MM.1S (cell line): ENCODE measurements at regions not wholly inside any gene's neighbourhood (a gene's known extent, or its start where the extent isn't known, plus 50 kb on each side); places are given as distances from the start of the nearest gene placed in this dataset.

Experiments
- DNase-seq: peaks from one replicate; pipeline ENCODE4 v3.0.0-alpha.2; 2015
- H2AFZ ChIP-seq: fragments of 300-600 bp; sonication (generic); 2 replicates; pipeline ENCODE4 v1.6.0; 2016; ENCODE audit warnings: antibody characterized with exemption, low read length
- H3F3A ChIP-seq: fragments of 300-600 bp; sonication (generic); 2 replicates; pipeline ENCODE4 v1.6.1; 2016; ENCODE audit warnings: mild to moderate bottlenecking, antibody characterized with exemption, low read length, moderate library complexity, mixed read lengths; ENCODE audit not compliant: insufficient read depth
- H3K27ac ChIP-seq: fragments of 300-600 bp; sonication (generic); 2 replicates; pipeline ENCODE4 v1.5.1; 2016; ENCODE audit warnings: mild to moderate bottlenecking, low read length
- H3K27me3 ChIP-seq: fragments of 300-600 bp; sonication (generic); replicated peaks from 2 replicates; pipeline ENCODE4 v1.6.0; 2016; ENCODE audit warnings: low read length; ENCODE audit not compliant: insufficient read depth
- H3K36me3 ChIP-seq: fragments of 300-600 bp; sonication (generic); replicated peaks from 2 replicates; pipeline ENCODE4 v1.6.1; 2016; ENCODE audit warnings: mild to moderate bottlenecking, low read length, mixed read lengths; ENCODE audit not compliant: insufficient read depth
- H3K4me1 ChIP-seq: fragments of 300-600 bp; sonication (generic); 2 replicates; pipeline ENCODE4 v1.6.1; 2016; ENCODE audit warnings: low read length, mixed read lengths
- H3K4me2 ChIP-seq: fragments of 300-600 bp; sonication (generic); 2 replicates; pipeline ENCODE4 v1.6.0; 2016; ENCODE audit warnings: low read depth, low read length
- H3K4me3 ChIP-seq: fragments of 300-600 bp; sonication (generic); 2 replicates; pipeline ENCODE4 v1.5.1; 2016; ENCODE audit warnings: low read length, mixed read lengths
- H3K79me2 ChIP-seq: fragments of 300-600 bp; sonication (generic); 2 replicates; pipeline ENCODE4 v1.6.1; 2016; ENCODE audit warnings: mixed run types, low read length, mixed read lengths
- H3K9ac ChIP-seq: fragments of 300-600 bp; sonication (generic); 2 replicates; pipeline ENCODE4 v1.6.1; 2016; ENCODE audit warnings: low read length, mixed read lengths
- H3K9me2 ChIP-seq: fragments of 300-600 bp; sonication (generic); replicated peaks from 2 replicates; pipeline ENCODE4 v1.6.1; 2016; ENCODE audit warnings: mild to moderate bottlenecking, low read length, mixed read lengths; ENCODE audit not compliant: insufficient read depth
- H3K9me3 ChIP-seq: fragments of 300-600 bp; sonication (generic); replicated peaks from 2 replicates; pipeline ENCODE4 v1.6.1; 2016; ENCODE audit warnings: mild to moderate bottlenecking, low read length, mixed read lengths; ENCODE audit not compliant: insufficient read depth
- H4K20me1 ChIP-seq: fragments of 300-600 bp; sonication (generic); 2 replicates; pipeline ENCODE4 v1.6.1; 2016; ENCODE audit warnings: mild to moderate bottlenecking, low read length, moderate library complexity, mixed read lengths; ENCODE audit not compliant: insufficient read depth
- EZH2 ChIP-seq: fragments of 300-600 bp; sonication (generic); optimal IDR thresholded peaks from 2 replicates; pipeline ENCODE3; 2017; ENCODE audit warnings: low read depth, mild to moderate bottlenecking, antibody characterized with exemption, low read length, mixed read lengths
- EZH2phosphoT487 ChIP-seq: fragments of 300-600 bp; sonication (generic); IDR thresholded peaks from 2 replicates; pipeline ENCODE4 v1.6.1; 2018; ENCODE audit warnings: antibody characterized with exemption, low read length
- TF ChIP-seq, protein P1 (sequence below): fragments of 300-600 bp; sonication (generic); IDR thresholded peaks from 2 replicates; pipeline ENCODE4 v1.5.1; 2016; ENCODE audit warnings: antibody characterized with exemption, low read length, mixed read lengths

DNA sequence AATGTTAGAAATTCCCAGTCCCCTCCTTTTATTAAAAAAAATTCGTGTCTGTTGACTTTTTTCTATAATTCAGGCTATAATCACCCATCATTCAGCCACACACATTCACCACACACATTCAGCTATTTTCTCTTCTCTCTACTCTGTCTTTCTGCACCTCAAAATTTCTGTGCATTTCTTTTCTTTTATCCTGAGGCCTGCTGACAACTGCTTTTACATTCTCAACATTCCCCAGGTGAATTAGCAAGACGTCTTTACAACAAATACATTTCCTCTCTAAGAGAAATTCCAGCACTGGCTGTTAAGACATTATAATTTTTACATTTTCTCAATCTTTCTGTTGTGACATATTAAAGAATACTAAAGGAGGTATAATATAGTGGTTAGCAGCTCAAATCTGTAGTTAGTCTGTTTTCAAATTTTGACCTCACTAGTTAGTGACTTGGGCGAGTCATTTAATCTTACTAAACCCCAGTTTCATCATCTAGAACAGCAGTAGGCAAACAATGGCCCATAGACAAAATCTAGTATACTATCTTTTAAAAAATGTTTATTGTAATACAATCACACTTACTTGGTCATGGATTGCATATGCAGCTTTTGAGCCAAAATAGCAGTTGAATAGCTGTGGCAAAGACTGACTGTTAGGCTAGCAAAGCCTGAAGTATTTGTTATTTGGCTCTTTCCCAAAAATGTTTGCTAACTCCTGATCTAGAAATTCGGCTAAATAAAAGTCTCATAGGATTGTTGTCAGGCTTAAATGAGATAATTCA, 350.7 kb downstream of the NSUN3 start:
- Histone ChIP-seq H3F3A (no peaks in the 10 kb centered on the region), H3K36me3 (no peaks in the 10 kb centered on the region), H3K4me1 (no peaks in the 10 kb centered on the region), H3K4me3 (no peak overlapping the region), H2AFZ (no peak overlapping the region), H3K79me2 (no peaks in the 10 kb centered on the region), H3K27ac (no peak overlapping the region), H3K9me2 (no peaks in the 10 kb centered on the region), H3K9me3 (no peaks in the 10 kb centered on the region), H3K27me3 (no peaks in the 10 kb centered on the region), H3K9ac (no peak overlapping the region), H3K4me2 (no peak overlapping the region), H4K20me1 (no peaks in the 10 kb centered on the region)
- TF ChIP-seq, protein P1, sequence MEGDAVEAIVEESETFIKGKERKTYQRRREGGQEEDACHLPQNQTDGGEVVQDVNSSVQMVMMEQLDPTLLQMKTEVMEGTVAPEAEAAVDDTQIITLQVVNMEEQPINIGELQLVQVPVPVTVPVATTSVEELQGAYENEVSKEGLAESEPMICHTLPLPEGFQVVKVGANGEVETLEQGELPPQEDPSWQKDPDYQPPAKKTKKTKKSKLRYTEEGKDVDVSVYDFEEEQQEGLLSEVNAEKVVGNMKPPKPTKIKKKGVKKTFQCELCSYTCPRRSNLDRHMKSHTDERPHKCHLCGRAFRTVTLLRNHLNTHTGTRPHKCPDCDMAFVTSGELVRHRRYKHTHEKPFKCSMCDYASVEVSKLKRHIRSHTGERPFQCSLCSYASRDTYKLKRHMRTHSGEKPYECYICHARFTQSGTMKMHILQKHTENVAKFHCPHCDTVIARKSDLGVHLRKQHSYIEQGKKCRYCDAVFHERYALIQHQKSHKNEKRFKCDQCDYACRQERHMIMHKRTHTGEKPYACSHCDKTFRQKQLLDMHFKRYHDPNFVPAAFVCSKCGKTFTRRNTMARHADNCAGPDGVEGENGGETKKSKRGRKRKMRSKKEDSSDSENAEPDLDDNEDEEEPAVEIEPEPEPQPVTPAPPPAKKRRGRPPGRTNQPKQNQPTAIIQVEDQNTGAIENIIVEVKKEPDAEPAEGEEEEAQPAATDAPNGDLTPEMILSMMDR, result no peak
- TF ChIP-seq EZH2phosphoT487 (no peak), EZH2 (no peak)
- no peak for DNase-seq

DNA sequence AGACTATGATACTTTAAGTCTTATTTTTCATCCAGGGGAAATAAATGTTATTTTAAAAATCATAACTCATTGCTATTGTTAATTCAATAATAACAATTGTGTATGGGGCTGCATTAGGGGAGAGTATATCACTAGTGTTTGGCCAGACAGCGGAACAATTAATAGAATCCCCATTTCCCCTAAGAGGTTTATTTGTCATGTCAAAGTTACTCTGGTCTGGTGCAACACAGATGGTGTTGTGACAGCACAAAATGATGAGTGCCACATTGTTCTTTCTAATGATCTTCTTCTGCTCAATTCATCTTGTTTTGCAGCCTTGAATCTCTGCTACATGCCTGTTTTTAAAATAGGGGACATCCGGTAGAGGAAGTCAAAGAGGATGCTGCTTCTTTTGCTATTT, 351.6 kb downstream of the NSUN3 start:
- no peaks in the 10 kb centered on the region for H3F3A ChIP-seq
- H3K27ac ChIP-seq, result no peak overlapping the region
- H3K9me2 ChIP-seq, result no peaks in the 10 kb centered on the region
- H3K36me3 ChIP-seq, result no peaks in the 10 kb centered on the region
- no peak overlapping the region for H3K4me3 ChIP-seq
- H2AFZ ChIP-seq, result no peak overlapping the region
- no peaks in the 10 kb centered on the region for H3K79me2 ChIP-seq
- H3K9ac ChIP-seq, result no peak overlapping the region
- DNase-seq, result no peak
- no peaks in the 10 kb centered on the region for H3K4me1 ChIP-seq
- no peaks in the 10 kb centered on the region for H3K27me3 ChIP-seq
- no peak overlapping the region for H3K4me2 ChIP-seq
- TF ChIP-seq EZH2phosphoT487 (no peak), EZH2 (no peak)
- TF ChIP-seq, protein P1, result no peak
- H4K20me1 ChIP-seq, result no peaks in the 10 kb centered on the region
- H3K9me3 ChIP-seq, result no peaks in the 10 kb centered on the region

DNA sequence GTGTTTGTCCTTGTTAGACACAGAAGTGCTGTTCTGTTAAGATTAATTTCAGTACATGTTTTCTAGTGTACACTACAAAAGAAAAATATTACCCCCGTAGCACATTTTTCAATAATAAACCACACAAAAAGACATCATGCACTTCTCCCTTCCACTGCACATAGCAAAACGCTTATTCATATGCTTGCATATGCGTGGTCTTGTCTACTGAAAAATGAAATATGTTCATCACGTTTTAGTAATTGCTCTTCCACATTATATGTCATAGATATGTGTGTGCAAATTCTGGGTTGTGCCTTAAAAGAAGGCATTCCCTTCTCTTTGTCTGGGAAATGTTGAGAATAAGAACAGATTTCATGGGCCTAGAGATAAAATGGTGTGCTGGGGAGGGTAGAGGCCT, 353.9 kb downstream of the NSUN3 start:
- H3K9me2 ChIP-seq, result no peaks in the 10 kb centered on the region
- no peaks in the 10 kb centered on the region for H3K27me3 ChIP-seq
- no peaks in the 10 kb centered on the region for H3K36me3 ChIP-seq
- H3K79me2 ChIP-seq, result no peaks in the 10 kb centered on the region
- DNase-seq, result no peak
- no peaks in the 10 kb centered on the region for H4K20me1 ChIP-seq
- no peaks in the 10 kb centered on the region for H3K9me3 ChIP-seq
- no peak overlapping the region for H3K27ac ChIP-seq
- H3K4me1 ChIP-seq, result no peaks in the 10 kb centered on the region
- H3K4me2 ChIP-seq, result no peak overlapping the region
- no peaks in the 10 kb centered on the region for H3F3A ChIP-seq
- no peak for TF ChIP-seq EZH2phosphoT487
- no peak for TF ChIP-seq EZH2
- TF ChIP-seq, protein P1, result no peak
- no peak overlapping the region for H2AFZ ChIP-seq
- H3K4me3 ChIP-seq, result no peak overlapping the region
- H3K9ac ChIP-seq, result no peak overlapping the region
